ENCODE measurements at regions not wholly inside any gene's neighbourhood (a gene's known extent, or its start where the extent isn't known, plus 50 kb on each side); places are given as distances from the start of the nearest gene placed in this dataset.

- TF ChIP-seq, protein P1, sequence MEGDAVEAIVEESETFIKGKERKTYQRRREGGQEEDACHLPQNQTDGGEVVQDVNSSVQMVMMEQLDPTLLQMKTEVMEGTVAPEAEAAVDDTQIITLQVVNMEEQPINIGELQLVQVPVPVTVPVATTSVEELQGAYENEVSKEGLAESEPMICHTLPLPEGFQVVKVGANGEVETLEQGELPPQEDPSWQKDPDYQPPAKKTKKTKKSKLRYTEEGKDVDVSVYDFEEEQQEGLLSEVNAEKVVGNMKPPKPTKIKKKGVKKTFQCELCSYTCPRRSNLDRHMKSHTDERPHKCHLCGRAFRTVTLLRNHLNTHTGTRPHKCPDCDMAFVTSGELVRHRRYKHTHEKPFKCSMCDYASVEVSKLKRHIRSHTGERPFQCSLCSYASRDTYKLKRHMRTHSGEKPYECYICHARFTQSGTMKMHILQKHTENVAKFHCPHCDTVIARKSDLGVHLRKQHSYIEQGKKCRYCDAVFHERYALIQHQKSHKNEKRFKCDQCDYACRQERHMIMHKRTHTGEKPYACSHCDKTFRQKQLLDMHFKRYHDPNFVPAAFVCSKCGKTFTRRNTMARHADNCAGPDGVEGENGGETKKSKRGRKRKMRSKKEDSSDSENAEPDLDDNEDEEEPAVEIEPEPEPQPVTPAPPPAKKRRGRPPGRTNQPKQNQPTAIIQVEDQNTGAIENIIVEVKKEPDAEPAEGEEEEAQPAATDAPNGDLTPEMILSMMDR (IDR thresholded peaks at IDR 0.05; ENCODE audit: extremely low read depth, low read depth, low read length): no peak
- H3K4me1 ChIP-seq (ENCODE audit: insufficient read depth, low read length): no peaks in the 10 kb centered on the region
- no peak for DNase-seq (ENCODE audit: insufficient read length, low spot score, missing footprints)
- no peak overlapping the region for H2AFZ ChIP-seq (ENCODE audit: low read length)
- no peaks in the 10 kb centered on the region for H3K9me3 ChIP-seq (ENCODE audit: low read depth, low read length)
- H3K79me2 ChIP-seq (ENCODE audit: insufficient read depth, low read length): no peaks in the 10 kb centered on the region
- no peak overlapping the region for H3K27ac ChIP-seq (ENCODE audit: low read depth, low read length)
- no peaks in the 10 kb centered on the region for H3K36me3 ChIP-seq (ENCODE audit: insufficient read depth, low read length)
- H3K27me3 ChIP-seq (ENCODE audit: insufficient read depth, low read length): no peaks in the 10 kb centered on the region
- H3K4me2 ChIP-seq (ENCODE audit: insufficient read depth, low read length): no peak overlapping the region
- no peaks in the 10 kb centered on the region for H4K20me1 ChIP-seq (ENCODE audit: insufficient read depth, low read length)
- no peak overlapping the region for H3K4me3 ChIP-seq (ENCODE audit: insufficient read depth, low read length)
Measured at GRCh38 chr1:4149281-4149680, 249.2 kb upstream of the C1orf174 start.

- no peak overlapping the region for H3K4me2 ChIP-seq (ENCODE audit: insufficient read depth, low read length)
- no peaks in the 10 kb centered on the region for H3K36me3 ChIP-seq (ENCODE audit: insufficient read depth, low read length)
- H3K9me3 ChIP-seq (ENCODE audit: low read depth, low read length): no peaks in the 10 kb centered on the region
- H3K79me2 ChIP-seq (ENCODE audit: insufficient read depth, low read length): no peaks in the 10 kb centered on the region
- DNase-seq (ENCODE audit: insufficient read length, low spot score, missing footprints): no peak
- no peaks in the 10 kb centered on the region for H3K27me3 ChIP-seq (ENCODE audit: insufficient read depth, low read length)
- no peaks in the 10 kb centered on the region for H3K4me1 ChIP-seq (ENCODE audit: insufficient read depth, low read length)
- no peaks in the 10 kb centered on the region for H4K20me1 ChIP-seq (ENCODE audit: insufficient read depth, low read length)
- H2AFZ ChIP-seq (ENCODE audit: low read length): no peak overlapping the region
- no peak overlapping the region for H3K4me3 ChIP-seq (ENCODE audit: insufficient read depth, low read length)
- no peak overlapping the region for H3K27ac ChIP-seq (ENCODE audit: low read depth, low read length)
- TF ChIP-seq, protein P1 (IDR thresholded peaks at IDR 0.05; ENCODE audit: extremely low read depth, low read depth, low read length): no peak
Measured at GRCh38 chr1:4149831-4150230, 249.8 kb upstream of the C1orf174 start.

DNA sequence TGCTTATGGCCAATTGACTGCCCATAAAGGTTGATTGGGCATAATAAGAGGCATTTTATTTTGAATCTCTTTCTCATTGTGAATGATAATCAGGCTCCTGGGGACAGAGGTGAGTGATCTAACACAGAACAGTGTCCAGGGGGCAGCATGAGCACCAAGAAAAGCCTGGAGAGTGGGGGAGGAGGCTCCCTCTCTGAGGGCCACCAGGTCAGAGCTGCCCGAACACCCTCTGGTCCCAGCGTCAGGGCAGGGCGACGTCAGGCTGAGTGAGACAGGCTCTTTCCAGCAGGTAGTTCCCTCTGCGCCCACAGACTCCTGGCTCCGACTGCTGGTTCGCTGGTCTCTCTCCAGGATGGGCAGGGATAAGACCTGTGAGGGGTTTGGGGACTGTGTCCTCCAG, 250.2 kb upstream of the C1orf174 start:
- no peak overlapping the region for H3K27ac ChIP-seq (ENCODE audit: low read depth, low read length)
- H3K9me3 ChIP-seq (ENCODE audit: low read depth, low read length): no peaks in the 10 kb centered on the region
- no peak overlapping the region for H3K4me3 ChIP-seq (ENCODE audit: insufficient read depth, low read length)
- H3K27me3 ChIP-seq (ENCODE audit: insufficient read depth, low read length): no peaks in the 10 kb centered on the region
- no peak overlapping the region for H2AFZ ChIP-seq (ENCODE audit: low read length)
- no peak overlapping the region for H3K4me2 ChIP-seq (ENCODE audit: insufficient read depth, low read length)
- no peaks in the 10 kb centered on the region for H3K36me3 ChIP-seq (ENCODE audit: insufficient read depth, low read length)
- DNase-seq (ENCODE audit: insufficient read length, low spot score, missing footprints): peak; percentile 31
- H4K20me1 ChIP-seq (ENCODE audit: insufficient read depth, low read length): no peaks in the 10 kb centered on the region
- H3K79me2 ChIP-seq (ENCODE audit: insufficient read depth, low read length): no peaks in the 10 kb centered on the region
- no peaks in the 10 kb centered on the region for H3K4me1 ChIP-seq (ENCODE audit: insufficient read depth, low read length)
- TF ChIP-seq, protein P1 (IDR thresholded peaks at IDR 0.05; ENCODE audit: extremely low read depth, low read depth, low read length): no peak

- no peak overlapping the region for H3K4me3 ChIP-seq (ENCODE audit: insufficient read depth, low read length)
- no peaks in the 10 kb centered on the region for H3K27me3 ChIP-seq (ENCODE audit: insufficient read depth, low read length)
- no peak for DNase-seq (ENCODE audit: insufficient read length, low spot score, missing footprints)
- no peak overlapping the region for H2AFZ ChIP-seq (ENCODE audit: low read length)
- no peaks in the 10 kb centered on the region for H3K79me2 ChIP-seq (ENCODE audit: insufficient read depth, low read length)
- H3K4me2 ChIP-seq (ENCODE audit: insufficient read depth, low read length): no peak overlapping the region
- no peaks in the 10 kb centered on the region for H3K4me1 ChIP-seq (ENCODE audit: insufficient read depth, low read length)
- H4K20me1 ChIP-seq (ENCODE audit: insufficient read depth, low read length): no peaks in the 10 kb centered on the region
- H3K36me3 ChIP-seq (ENCODE audit: insufficient read depth, low read length): no peaks in the 10 kb centered on the region
- TF ChIP-seq, protein P1 (IDR thresholded peaks at IDR 0.05; ENCODE audit: extremely low read depth, low read depth, low read length): no peak
- no peak overlapping the region for H3K27ac ChIP-seq (ENCODE audit: low read depth, low read length)
- no peaks in the 10 kb centered on the region for H3K9me3 ChIP-seq (ENCODE audit: low read depth, low read length)
Measured at GRCh38 chr1:4152266-4152665, 252.2 kb upstream of the C1orf174 start.

Measured in osteoblast (primary cell).